ENCODE measurements at regions not wholly inside any gene's neighbourhood (a gene's known extent, or its start where the extent isn't known, plus 50 kb on each side); places are given as distances from the start of the nearest gene placed in this dataset.
"Not testable (repeated sequence)": the region's sequence is repeated elsewhere in the genome, so short reads cannot be mapped to it uniquely, and the experiment has no call there.

DNA sequence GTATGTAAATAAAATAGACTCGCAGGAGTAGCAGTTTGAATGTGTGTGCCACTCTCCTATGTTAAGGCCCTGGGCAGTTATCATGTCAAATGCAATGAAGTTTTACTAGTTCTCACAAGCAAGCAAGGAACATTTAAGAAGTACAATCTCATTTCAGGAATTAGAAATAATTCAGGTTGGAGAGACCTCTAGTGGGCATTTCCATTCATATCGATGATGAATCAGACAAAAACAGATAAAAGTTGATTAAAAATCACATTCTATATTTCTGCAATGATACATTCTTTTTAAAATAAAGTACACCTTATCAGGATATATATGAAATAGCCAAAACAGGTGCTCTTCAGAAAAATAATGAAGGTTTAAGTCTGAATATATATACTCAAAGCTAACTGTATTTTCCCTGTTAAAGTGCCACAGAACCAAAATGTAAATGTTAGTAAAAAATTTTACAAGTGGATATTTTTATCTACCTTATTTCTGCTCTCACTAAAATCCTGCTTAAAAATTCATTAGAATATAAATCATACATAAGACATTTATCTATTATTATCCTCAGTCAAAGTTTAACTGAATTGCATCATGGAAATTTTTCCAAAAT is 492.4 kb upstream of the FRG2C start:
- no peak for FAIRE-seq

DNA sequence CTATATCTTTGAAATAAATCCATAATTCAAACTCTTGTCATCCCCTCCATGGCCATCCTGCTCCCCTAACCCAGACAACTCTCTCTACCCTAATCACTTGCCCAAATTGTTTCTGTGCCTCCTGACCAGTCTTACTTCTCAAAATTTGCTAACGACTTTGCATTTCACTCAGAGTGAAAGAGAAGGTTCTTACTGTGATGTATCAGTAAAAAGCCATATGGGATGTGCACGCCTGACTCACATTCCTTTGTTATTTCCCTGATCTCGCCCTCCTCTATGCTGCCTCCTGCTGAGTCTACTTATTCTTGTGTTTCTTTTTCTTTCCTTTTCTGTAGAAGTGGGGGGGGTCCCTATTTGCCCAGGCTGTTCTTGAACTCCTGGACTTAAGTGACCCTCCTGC is 487.2 kb upstream of the FRG2C start:
- no peak for TF ChIP-seq POLR2A (IDR thresholded peaks at IDR 0.05; ENCODE audit: low read depth, low read length)
- DNase-seq (ENCODE audit: insufficient read length, low spot score) (no peak), FAIRE-seq (no peak)

More for the DNA sequence above, 492.4 kb upstream of the FRG2C start:
- no peak for TF ChIP-seq POLR2A (IDR thresholded peaks at IDR 0.05; ENCODE audit: low read depth, low read length)
- no peak for DNase-seq (ENCODE audit: insufficient read length, low spot score)

DNA sequence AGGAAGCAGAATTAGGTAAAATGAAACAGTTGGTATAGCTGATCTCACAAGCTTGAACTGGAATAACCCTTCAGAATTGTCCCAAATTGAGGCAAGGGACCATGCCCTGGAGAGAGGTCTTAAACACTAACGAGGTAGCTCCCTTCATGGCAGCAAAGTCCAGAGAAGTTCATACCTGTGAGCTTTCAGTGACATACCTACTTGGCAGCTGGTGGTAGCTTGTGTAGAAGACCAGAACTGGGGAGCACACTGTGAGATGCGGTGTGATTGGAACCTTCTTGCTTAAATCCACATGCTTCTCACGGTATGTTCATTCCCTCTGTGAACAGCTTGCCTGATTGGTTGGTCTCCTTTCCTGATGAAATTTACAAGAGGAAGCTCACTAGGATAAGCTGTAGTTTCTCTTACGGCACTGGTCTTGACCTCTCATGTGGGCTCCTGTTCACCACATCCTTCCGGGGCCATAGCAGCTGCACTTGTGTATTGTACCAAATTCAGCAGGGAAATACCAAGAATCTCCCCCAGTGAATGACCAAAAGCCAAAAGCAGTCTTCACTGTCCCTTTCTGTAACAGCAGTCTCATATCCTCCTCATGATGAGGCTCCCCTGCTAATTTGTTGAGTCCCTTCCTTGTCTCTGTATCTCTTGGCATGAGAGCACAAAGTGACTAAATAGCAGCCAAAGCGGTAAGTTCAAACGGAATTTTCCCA is 483.7 kb upstream of the FRG2C start:
- no peak for FAIRE-seq
- TF ChIP-seq POLR2A (IDR thresholded peaks at IDR 0.05; ENCODE audit: low read depth, low read length): no peak
- no peak for DNase-seq (ENCODE audit: insufficient read length, low spot score)

DNA sequence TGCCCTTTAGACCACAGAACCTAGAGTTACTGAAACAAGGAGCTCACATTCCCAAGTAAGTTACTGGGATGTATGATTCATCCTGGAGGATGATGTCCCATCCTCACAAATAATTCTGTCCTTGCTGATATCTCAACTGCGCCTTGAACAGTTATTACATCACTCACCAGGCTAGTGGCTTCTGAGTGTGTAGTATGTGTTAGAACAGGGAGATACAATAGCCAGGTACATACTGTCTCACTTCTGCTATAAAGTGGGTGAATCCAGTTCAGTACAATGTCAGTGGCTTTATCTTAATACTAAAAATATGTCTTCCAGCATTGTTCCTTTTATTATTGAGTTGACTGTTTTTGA is 483.2 kb upstream of the FRG2C start:
- DNase-seq (ENCODE audit: insufficient read length, low spot score) (no peak), FAIRE-seq (no peak)
- TF ChIP-seq POLR2A (IDR thresholded peaks at IDR 0.05; ENCODE audit: low read depth, low read length): no peak

DNA sequence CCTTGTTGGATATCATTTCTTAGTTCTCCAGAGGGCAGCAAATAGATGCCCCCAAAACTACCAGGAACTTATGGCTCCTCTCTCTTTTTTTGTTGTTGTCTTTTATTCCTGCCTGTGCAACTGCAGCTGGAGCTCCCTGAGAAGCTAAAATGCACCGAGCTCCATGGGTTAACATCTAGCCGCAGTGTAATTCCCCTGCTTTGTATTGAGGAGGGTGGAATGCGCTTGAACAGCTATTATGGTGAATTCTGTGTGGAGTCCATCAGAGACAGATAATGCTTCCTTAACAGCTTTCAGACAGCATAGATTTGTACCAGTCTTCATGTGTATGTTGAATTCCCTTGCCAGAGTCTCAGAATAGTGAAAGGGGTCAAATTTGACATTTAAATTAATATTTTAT is 475.2 kb upstream of the FRG2C start:
- DNase-seq (ENCODE audit: insufficient read length, low spot score) (no peak), FAIRE-seq (no peak)
- TF ChIP-seq POLR2A (IDR thresholded peaks at IDR 0.05; ENCODE audit: low read depth, low read length): no peak

DNA sequence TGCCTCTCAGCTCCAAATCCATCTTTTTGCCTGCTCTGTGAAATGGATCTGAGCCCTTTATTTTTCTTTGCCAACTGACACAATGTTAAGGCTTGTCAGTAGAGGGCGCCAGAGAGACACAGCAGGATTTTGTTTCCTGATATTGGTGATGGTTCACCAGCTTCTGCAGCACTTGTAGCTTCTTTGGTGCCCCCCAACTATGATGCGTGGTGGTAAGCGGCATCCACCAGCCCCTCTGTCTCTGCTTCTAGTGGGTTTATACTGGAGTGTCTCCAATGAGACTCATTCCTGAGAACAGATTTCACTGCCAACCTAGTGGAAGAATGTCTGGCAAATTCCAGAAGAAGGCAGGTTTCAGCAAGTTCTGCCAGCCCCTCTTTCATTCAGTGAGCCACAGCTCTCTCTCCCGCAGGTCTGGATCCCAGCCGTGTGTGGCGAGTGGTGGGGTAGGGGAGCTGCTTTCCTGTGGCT is 471.9 kb upstream of the FRG2C start:
- peak; percentile 4 for DNase-seq (ENCODE audit: insufficient read length, low spot score)
- TF ChIP-seq POLR2A (IDR thresholded peaks at IDR 0.05; ENCODE audit: low read depth, low read length): no peak
- peak; percentile 48 for FAIRE-seq

DNA sequence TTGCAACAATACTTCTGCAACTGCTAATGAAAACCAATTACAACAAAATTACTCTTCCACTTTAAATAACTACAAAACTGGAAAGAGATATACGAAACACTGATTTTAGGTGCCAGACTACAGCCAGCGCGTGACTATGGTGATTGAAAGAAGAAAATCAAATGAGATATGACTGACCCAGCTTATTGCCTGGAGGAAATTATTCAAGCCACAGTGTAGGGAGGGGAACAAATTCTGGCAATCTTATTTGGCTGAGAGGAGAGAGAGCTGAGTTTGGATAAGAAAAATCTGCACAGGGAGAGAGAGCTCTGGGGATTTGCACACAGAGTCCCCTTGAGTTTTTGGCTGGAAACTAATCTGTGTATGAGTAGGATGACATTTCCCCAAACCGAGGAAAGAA is 470.3 kb upstream of the FRG2C start:
- DNase-seq (ENCODE audit: insufficient read length, low spot score) (no peak), FAIRE-seq (no peak)
- no peak for TF ChIP-seq POLR2A (IDR thresholded peaks at IDR 0.05; ENCODE audit: low read depth, low read length)

DNA sequence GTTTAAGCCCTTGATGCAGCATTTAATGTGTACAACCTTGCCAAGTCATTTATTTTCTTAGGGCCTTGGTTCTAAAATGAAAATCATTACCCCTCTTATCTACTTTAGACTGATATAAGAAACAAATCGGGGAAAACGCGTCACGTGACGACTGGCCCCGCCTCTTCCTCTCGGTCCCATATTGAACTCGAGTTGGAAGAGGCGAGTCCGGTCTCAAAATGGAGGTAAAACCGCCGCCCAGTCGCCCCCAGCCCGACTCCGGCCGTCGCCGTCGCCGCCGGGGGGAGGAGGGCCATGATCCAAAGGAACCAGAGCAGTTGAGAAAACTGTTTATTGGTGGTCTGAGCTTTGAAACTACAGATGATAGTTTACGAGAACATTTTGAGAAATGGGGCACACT is 449.8 kb upstream of the FRG2C start:
- not testable (repeated sequence) for DNase-seq (ENCODE audit: insufficient read length, low spot score); FAIRE-seq

DNA sequence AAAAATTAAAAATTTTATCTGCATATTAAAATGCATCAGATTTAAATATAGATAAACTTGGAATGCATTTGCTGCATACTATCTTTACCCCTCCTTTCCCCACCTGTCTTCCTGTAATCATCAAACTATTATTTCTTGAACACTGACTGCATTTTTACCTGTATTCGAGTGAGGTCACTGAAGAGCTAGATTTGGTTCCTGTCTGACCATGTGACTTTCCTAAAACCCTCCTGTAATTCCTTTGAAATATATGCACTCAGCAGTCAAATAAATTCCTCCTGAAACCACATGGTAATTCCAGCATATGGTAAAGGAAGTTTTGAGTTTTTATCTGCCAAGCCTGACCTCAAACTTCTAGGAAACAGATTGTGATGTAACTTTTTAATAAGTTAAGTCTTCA is 445.6 kb upstream of the FRG2C start:
- DNase-seq (ENCODE audit: insufficient read length, low spot score): no peak
- no peak for TF ChIP-seq POLR2A (IDR thresholded peaks at IDR 0.05; ENCODE audit: low read depth, low read length)
- FAIRE-seq: no peak

DNA sequence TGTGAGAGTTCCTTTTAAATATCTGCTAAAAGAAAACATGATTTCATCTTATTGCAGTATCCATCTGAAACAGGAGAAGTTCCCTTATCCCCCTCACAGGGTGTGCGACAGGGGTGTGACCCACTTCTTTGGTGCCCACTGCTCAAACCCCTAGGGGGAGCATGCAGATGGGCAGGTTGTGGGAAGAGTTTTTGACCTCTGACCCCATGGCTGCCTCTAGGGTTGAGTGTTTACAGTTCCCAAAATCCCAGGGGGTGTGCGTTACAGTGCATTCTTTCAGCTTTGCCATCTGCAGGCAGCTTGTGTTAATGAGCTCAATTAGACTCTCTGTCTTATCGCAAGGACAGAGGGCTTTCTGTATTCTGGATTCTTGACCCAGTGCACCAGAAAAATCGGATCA is 443.2 kb upstream of the FRG2C start:
- no peak for DNase-seq (ENCODE audit: insufficient read length, low spot score)
- TF ChIP-seq POLR2A (IDR thresholded peaks at IDR 0.05; ENCODE audit: low read depth, low read length): no peak
- FAIRE-seq: no peak

DNA sequence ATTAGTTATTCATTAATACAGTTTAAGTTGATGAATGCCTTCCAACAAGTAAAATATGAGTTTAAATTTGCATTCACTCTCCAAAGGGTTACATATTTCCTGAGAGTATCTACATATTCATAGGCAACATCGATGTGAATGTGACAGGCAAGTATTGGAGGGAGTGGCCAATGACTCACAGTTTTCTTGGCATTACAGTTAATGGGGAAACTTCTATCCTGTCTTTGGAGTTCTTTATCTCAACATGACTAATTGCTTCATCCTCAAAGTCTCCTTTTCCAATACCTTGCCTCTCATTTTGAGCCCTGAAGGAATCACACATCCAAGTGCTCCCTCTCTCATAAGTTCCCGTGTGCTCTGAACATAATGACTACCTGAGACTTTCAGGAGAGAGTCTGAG is 439.7 kb upstream of the FRG2C start:
- DNase-seq (ENCODE audit: insufficient read length, low spot score) (no peak), FAIRE-seq (no peak)
- no peak for TF ChIP-seq POLR2A (IDR thresholded peaks at IDR 0.05; ENCODE audit: low read depth, low read length)

DNA sequence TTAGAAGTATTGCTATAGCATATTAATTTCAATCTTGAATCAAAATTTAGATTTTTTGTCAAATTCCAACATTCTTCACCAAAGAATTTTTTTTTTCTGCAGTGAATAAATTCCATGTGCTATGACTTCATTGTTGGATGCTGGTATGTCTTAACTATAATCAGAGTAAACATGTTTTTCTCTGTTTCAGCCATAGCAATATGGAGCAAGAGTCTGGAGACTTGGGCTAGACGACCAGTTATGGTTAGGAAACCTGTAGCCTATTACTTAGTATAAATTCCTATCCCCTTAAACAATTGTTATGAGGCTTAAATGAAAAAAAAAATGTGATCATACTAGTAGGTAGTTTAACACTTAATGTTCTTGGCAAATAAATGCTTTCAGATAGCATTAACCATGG is 431.9 kb upstream of the FRG2C start:
- no peak for FAIRE-seq
- DNase-seq (ENCODE audit: insufficient read length, low spot score): no peak
- TF ChIP-seq POLR2A (IDR thresholded peaks at IDR 0.05; ENCODE audit: low read depth, low read length): no peak

DNA sequence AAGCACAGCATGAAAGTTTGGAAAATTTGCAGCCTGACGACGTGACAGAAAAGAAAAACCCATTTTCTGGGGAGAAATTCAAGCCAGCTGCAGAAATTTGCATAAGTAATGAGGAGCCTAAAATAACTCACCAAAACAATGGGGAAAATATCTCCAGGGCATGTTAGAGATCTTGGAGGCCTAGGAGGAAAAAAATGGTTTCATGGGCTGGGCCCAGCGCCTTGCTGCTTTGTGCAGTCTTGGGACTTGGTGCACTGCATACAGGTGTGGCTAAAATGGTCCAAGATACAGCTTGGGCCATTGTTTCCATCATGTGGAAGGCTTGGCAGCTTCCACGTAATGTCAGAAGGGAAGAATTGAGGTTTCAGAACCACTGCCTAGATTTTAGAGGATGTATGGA is 428.5 kb upstream of the FRG2C start:
- no peak for TF ChIP-seq POLR2A (IDR thresholded peaks at IDR 0.05; ENCODE audit: low read depth, low read length)
- DNase-seq (ENCODE audit: insufficient read length, low spot score) (no peak), FAIRE-seq (no peak)

DNA sequence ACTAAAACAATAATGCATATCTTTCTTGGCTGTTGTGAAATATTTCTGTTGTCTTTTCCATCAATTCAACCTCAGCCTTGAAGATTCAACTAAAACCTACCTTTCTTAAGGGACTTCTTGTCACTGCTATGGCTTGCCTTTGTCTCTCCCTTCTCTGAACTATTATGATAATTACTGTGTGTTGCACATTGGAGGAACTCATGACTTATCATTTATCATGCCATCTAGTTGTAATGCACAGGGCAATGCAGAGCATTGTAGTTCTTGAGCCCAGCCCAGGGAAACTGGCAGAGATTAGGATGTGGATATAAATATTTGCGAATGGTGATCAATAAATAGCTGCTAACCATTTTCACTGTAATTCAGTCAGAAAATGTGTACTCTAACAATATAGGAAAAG is 427.1 kb upstream of the FRG2C start:
- FAIRE-seq (no peak), DNase-seq (ENCODE audit: insufficient read length, low spot score) (no peak)
- TF ChIP-seq POLR2A (IDR thresholded peaks at IDR 0.05; ENCODE audit: low read depth, low read length): no peak

DNA sequence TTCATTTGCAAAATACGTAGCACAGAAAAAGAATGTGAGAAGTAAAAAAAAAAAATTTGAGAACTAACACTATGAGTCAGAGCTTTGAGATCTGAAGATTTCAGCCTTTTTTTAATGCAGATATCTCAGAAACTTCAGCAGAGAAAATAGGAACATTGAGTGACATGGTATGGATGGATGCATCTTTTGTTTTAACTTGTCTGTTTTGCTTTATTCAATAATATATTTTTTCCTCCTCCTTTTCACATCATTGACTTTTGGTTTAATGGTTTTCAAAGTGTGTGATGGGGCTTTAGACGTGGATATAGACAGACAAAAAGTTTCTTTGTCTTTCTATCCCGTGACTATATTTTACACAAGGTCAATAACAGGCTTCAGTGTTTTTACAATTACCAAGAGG is 426.7 kb upstream of the FRG2C start:
- FAIRE-seq (no peak), DNase-seq (ENCODE audit: insufficient read length, low spot score) (no peak)
- no peak for TF ChIP-seq POLR2A (IDR thresholded peaks at IDR 0.05; ENCODE audit: low read depth, low read length)

DNA sequence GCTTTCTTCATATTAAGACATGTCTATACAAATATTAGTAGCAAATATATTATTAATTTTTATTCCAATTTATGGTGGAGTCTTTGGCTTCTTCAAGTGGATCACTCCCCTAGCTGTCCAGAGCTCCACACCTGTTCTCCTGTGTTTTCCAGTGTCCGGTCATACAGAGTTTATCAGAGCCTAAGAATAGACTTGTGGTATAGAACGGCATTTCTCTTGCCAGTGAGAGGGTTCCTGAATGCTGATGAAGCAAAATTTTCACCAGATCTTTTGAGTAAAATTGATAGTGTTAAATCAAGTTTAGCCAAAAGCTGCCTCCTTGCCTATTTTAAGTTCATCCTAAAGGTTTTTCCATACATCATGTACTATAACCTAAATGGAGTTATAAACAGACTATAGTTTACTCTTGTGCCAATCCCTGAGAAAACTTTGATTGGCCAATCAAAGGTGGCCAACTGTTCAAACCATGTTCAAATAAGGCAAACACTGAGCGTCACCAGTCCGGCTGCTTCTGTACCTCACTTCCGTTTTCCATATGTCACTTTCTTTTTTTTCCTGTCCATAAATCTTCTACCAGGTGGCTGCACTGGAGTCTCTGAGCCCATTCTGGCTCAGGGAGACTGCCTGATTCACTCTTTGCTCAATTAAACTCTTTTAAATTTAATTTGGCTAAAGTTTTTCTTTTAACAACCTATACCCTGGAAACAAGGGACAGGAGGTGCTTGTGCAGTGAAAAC is 422.7 kb upstream of the FRG2C start:
- FAIRE-seq; DNase-seq (ENCODE audit: insufficient read length, low spot score): not testable (repeated sequence)
